Ovary (tissue), 7 donors: ENCODE measurements at regions not wholly inside any gene's neighbourhood (a gene's known extent, or its start where the extent isn't known, plus 50 kb on each side); places are given as distances from the start of the nearest gene placed in this dataset.

Experiments used
- DNase-seq, 5 donors: peaks; one replicate each; pipeline ENCODE4 v3.0.0-alpha.2; 2019 to 2020
- H3K27ac ChIP-seq, 2 donors: fragments of 200-600 bp; one replicate each; pipeline versions ENCODE4 v1.5.1 to v1.8.0; 2019 to 2022
- H3K27me3 ChIP-seq: fragments of 200-600 bp; one replicate; pipeline ENCODE4 v1.8.0; 2022
- H3K36me3 ChIP-seq: fragments of 200-600 bp; sonication (generic); one replicate; pipeline ENCODE4 v1.5.1; 2019
- H3K4me1 ChIP-seq: one replicate; pipeline ENCODE4 v1.8.1; 2013; ENCODE audit warnings: mild to moderate bottlenecking, moderate library complexity; ENCODE audit not compliant: insufficient read depth
- H3K4me3 ChIP-seq: fragments of 200-600 bp; sonication (generic); one replicate; pipeline ENCODE4 v1.5.1; 2017
- H3K9me3 ChIP-seq, 2 donors: fragments of 200-600 bp in 1 of 2; sonication (generic) in 1 of 2; one replicate each; pipeline versions ENCODE4 v1.5.1 to v1.8.1; 2013 to 2019; ENCODE audit warnings: mild to moderate bottlenecking in 1 of 2, moderate library complexity in 1 of 2
- EP300 ChIP-seq: sonication (generic); formaldehyde crosslinking; IDR thresholded peaks from one replicate; pipeline ENCODE4 v1.6.1; 2017; ENCODE audit warnings: antibody characterized with exemption
- POLR2A ChIP-seq: fragments of 450-650 bp; IDR thresholded peaks from one replicate; pipeline ENCODE4 v1.6.1; 2017; ENCODE audit warnings: antibody characterized with exemption, mild to moderate bottlenecking, moderate library complexity
- WGBS, 3 donors: extraction: QIAGEN DNeasy Blood & Tissue Kit in 1 of 3; methylation state at CpG; one replicate each; pipeline versions ENCODE4 v1.1.5 to v1.1.7; 2013 to 2017; 5-methylcytosine and 5-hydroxymethylcytosine counted together
- intact Hi-C, 4 donors: fragments of 100-400 bp; cut with DNase I; formaldehyde crosslinking; loops; one replicate each; pipeline versions ENCODE4 v1.11.0 to v1.15.1; 2022 to 2023
- TF ChIP-seq, protein P1 (sequence below), 3 donors: fragments of 450-650 bp in 2 of 3; fragments of 200-600 bp in 1 of 3; IDR thresholded peaks; one replicate each; pipeline versions ENCODE4 v1.5.1 to v1.8.0; 2016 to 2022; ENCODE audit warnings: antibody characterized with exemption in 3 of 3, mild to moderate bottlenecking in 1 of 3
- donor health status: DM: no; HTN: no; CAD: no; lungs with moderate emphysema.
- donor health status: DM: no; HTN: no; CAD: no.
- donor health status: Bipolar disorder and iron deficiency.
- donor health status: DM: no; HTN: no; CAD: no.
- donor health status: DM: yes; HTN: yes; CAD: no.

DNA sequence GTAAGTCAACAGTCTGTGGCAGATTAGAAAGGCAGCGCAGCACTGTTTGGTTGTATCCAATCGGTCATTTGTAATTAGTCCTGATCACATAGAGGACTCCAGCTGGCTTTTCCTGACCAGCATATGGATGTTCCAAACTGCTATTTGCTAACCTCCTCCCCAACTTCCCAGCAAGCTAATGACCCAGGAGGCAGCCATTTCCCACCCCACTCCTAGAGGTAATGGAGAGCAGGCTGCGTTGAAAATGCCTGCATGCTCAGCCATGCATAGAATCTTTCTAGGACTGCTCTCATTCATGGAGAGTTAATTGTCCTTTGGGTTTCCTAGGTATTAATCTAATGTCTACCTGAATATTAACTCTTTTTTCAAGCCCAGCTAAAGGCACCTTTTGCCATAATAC, 850.6 kb upstream of the WWC1 start:
- no peaks in the 10 kb centered on the region for H3K27me3 ChIP-seq
- TF ChIP-seq, protein P1, sequence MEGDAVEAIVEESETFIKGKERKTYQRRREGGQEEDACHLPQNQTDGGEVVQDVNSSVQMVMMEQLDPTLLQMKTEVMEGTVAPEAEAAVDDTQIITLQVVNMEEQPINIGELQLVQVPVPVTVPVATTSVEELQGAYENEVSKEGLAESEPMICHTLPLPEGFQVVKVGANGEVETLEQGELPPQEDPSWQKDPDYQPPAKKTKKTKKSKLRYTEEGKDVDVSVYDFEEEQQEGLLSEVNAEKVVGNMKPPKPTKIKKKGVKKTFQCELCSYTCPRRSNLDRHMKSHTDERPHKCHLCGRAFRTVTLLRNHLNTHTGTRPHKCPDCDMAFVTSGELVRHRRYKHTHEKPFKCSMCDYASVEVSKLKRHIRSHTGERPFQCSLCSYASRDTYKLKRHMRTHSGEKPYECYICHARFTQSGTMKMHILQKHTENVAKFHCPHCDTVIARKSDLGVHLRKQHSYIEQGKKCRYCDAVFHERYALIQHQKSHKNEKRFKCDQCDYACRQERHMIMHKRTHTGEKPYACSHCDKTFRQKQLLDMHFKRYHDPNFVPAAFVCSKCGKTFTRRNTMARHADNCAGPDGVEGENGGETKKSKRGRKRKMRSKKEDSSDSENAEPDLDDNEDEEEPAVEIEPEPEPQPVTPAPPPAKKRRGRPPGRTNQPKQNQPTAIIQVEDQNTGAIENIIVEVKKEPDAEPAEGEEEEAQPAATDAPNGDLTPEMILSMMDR (IDR thresholded peaks at IDR 0.05) = no peak
- TF ChIP-seq EP300 (no peak), POLR2A (no peak)
- H3K36me3 ChIP-seq = no peaks in the 10 kb centered on the region
- no peak overlapping the region for H3K4me3 ChIP-seq
- DNase-seq = no peak
- 45 to 57% (median 51%) methylated on average over 3 of the region's 3 CpGs for WGBS, 3 donors
- H3K4me1 ChIP-seq = no peaks in the 10 kb centered on the region
- no peaks in the 10 kb centered on the region for H3K9me3 ChIP-seq
- H3K27ac ChIP-seq = no peak overlapping the region
- intact Hi-C loops = no loop called here

DNA sequence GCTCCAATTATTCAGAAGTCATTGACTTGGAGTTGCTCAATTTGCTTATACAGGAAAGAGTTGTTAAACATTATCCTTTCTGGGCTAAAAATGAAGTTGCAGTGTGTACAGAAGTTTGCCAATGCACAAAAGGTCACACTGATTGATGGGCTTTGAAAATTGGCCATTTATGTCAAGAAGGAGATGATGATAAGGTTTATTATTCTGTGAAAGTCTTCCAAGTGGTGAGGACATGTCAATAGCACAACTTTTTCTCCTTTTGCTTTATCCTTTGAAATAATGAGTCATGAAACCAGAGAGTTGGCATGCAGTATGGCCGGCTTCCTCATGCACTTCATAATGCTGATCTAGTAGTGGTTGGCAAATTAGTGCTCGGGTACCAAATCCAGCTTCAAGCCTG, 848.5 kb upstream of the WWC1 start:
- DNase-seq = no peak
- H3K27me3 ChIP-seq = no peaks in the 10 kb centered on the region
- intact Hi-C loops = no loop called here
- no peak overlapping the region for H3K27ac ChIP-seq
- H3K4me1 ChIP-seq = no peaks in the 10 kb centered on the region
- TF ChIP-seq EP300 (no peak), POLR2A (no peak)
- TF ChIP-seq, protein P1 (IDR thresholded peaks at IDR 0.05) = no peak
- no peaks in the 10 kb centered on the region for H3K36me3 ChIP-seq
- H3K9me3 ChIP-seq = no peaks in the 10 kb centered on the region
- WGBS, 3 donors = 84 to 88% (median 88%) methylated on average over 2 of the region's 2 CpGs
- H3K4me3 ChIP-seq = no peak overlapping the region

DNA sequence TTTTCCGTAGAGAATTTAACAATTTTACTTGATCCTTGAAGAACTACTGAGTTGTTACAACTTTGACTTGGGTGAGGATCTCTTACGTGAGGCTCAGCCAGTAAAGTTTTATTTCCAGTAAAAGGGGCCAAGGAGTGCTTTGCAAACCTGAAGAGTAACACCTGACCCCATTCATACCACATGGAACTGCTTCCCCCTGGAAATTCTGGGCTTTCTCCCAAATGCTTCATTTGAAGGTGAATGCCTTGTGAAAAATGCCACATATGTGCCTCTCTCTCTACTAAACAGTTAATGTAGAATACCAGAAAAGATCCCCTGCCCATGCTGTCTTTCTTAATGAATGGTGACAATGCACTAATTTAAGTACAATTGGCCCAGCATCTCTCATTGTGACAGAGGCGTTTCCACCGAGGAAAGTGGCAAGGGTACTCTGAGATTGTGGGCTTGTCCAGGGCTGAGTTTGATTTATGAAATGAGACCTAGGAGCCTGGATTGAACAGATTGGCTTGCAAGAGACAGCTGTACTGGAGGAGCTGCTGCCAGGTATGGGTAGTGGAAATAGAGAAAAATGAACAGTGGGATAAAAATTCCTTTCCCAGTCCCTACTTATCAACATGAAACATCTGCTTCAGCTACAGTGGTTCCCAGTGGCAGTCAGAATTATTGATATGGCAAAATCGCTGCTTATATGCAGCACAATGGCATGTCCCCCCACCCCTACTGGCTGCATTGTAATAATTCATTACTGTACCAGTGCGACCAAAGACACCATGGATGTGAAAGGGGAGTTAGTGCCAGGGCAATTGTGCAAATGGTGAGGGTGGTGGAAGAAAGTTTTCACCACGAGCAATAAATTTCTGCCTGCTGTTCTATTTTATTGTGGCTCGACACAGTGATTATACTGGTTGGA, 843.7 kb upstream of the WWC1 start:
- no peak for DNase-seq
- Histone ChIP-seq H3K9me3 (no peaks in the 10 kb centered on the region), H3K36me3 (no peaks in the 10 kb centered on the region), H3K4me1 (no peaks in the 10 kb centered on the region), H3K27me3 (no peaks in the 10 kb centered on the region), H3K27ac (no peak overlapping the region), H3K4me3 (no peak overlapping the region)
- intact Hi-C loops = no loop called here
- no peak for TF ChIP-seq EP300
- WGBS, 3 donors = 38 to 51% (median 42%) methylated on average over 8 of the region's 8 CpGs

DNA sequence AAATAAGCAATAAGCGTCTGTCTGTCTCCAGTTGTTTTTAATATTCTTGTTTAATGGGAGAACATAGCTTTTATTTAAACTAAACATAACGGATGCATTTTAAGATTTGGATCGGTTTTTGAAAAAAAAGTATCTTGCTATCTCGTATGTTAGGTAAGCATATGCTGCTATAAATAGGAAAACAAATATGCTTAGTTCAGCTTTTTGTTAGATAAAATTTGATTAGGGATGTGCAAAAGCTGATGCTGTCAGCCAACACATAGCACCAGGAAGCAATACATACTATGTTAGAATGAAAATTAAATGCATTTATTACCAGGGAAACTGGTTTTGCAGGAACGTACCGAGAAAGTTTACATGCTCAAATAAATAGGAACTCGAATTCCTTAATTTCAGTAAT, 843.1 kb upstream of the WWC1 start:
- Histone ChIP-seq H3K9me3 (no peaks in the 10 kb centered on the region), H3K4me1 (no peaks in the 10 kb centered on the region), H3K36me3 (no peaks in the 10 kb centered on the region), H3K27ac (no peak overlapping the region), H3K4me3 (no peak overlapping the region), H3K27me3 (no peaks in the 10 kb centered on the region)
- no peak for DNase-seq
- 16 to 40% (median 17%) methylated on average over 7 of the region's 7 CpGs for WGBS, 3 donors
- TF ChIP-seq POLR2A = no peak
- no peak for TF ChIP-seq EP300
- TF ChIP-seq, protein P1 (IDR thresholded peaks at IDR 0.05) = no peak
- intact Hi-C loops = no loop called here

DNA sequence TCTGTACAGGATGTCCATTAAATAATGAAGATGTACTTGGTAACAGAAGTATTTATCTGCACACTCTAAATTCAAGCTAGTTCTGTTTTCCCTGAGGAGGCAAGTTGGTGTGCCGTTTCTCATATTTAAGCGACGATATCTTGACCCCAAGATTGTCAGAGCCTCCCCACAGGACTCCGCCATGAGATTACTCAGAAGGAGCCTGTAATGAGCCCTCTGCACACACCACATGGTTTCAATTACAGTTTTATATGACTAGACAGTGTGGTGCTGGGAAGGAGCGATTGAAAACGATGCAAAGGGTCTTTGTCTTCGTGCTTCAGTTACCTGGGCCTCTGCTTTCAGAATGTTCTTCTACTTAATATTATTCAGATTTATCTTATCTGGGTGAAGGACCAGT, 840.4 kb upstream of the WWC1 start:
- no peaks in the 10 kb centered on the region for H3K9me3 ChIP-seq
- no peaks in the 10 kb centered on the region for H3K27me3 ChIP-seq
- no peak overlapping the region for H3K4me3 ChIP-seq
- H3K36me3 ChIP-seq = no peaks in the 10 kb centered on the region
- TF ChIP-seq, protein P1 (IDR thresholded peaks at IDR 0.05) = no peak
- TF ChIP-seq POLR2A (no peak), EP300 (no peak)
- 48 to 50% (median 48%) methylated on average over 7 of the region's 7 CpGs for WGBS, 3 donors
- DNase-seq = no peak
- H3K27ac ChIP-seq = no peak overlapping the region
- intact Hi-C loops = no loop called here
- H3K4me1 ChIP-seq = no peaks in the 10 kb centered on the region
